HG03378 (cell line): ENCODE measurements at regions not wholly inside any gene's neighbourhood (a gene's known extent, or its start where the extent isn't known, plus 50 kb on each side); places are given as distances from the start of the nearest gene placed in this dataset.
"Not testable (repeated sequence)": the region's sequence is repeated elsewhere in the genome, so short reads cannot be mapped to it uniquely, and the experiment has no call there.

ENCODE experiments used
- ATAC-seq: cut with Tn5 transposase; IDR thresholded peaks from one replicate; pipeline ENCODE4 v1.9.1; 2021; ENCODE audit warnings: mild to moderate bottlenecking, moderate library complexity; ENCODE audit not compliant: unreplicated experiment

DNA sequence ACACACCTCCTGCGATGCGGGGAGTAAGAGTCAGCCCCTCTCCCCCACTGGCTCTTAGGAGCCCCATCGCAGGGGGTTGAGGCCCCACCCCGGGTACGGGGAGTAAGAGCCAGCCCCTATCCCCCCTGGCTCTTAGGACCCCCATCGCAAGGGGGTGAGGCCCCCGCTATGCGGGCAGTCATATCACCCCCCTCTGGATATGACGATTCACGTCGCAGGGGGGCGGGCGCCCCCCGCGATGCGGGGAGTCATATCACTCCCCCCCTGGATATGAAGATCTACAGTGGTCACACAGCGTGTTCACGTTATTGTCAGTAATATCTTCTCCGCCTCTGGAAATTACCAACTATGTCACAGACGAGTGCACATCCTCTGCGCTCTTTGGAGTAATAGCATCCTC lies 61.1 kb downstream of the DEFB131A start:
- ATAC-seq = not testable (repeated sequence)

DNA sequence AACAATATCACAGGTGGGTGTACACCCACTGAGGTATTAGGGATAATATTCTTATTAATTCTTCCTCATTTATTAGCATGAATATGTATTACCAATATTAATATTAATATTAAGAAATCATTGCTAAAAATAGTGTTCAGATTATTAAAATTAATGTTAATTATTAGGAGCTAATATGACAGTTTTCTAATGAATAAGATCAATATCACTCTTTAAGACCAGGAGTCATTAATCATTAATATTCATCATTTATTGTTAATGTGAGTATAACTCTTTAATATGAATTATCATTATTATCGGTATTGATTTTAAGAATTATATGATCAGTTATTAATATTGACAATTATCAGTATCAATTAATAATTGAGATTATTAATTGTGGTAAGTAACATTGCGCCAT lies 62.5 kb downstream of the DEFB131A start:
- not testable (repeated sequence) for ATAC-seq

DNA sequence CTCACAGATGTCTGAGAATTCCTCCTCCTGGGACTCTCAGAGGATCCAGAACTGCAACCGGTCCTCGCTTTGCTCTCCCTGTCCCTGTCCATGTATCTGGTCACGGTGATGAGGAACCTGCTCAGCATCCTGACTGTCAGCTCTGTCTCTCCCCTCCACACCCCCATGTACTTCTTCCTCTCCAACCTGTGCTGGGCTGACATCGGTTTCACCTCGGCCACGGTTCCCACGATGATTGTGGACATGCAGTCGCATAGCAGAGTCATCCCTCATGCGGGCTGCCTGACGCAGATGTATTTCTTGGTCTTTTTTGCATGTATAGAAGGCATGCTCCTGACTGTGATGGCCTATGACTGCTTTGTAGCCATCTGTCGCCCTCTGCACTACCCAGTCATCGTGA lies 68.7 kb downstream of the DEFB131A start:
- not testable (repeated sequence) for ATAC-seq

DNA sequence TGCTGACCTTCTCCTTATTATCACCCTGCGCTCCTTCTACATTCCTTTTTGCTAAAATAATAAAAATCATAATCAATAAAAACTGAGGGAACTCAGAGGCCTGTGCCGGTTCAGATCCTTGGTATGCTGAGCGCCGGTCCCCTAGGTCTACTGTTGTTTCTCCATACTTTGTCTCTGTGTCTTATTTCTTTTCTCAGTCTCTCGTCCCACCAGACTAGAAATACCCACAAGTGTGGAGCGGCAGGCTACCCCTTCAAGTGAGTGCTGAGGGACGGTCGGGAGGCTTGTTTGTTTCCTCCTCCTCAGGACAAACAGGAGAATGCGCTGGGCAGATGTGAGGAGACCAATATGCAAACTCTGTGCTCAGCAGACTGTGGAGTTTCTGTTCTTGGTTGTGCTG lies 75.4 kb downstream of the DEFB131A start:
- not testable (repeated sequence) for ATAC-seq

DNA sequence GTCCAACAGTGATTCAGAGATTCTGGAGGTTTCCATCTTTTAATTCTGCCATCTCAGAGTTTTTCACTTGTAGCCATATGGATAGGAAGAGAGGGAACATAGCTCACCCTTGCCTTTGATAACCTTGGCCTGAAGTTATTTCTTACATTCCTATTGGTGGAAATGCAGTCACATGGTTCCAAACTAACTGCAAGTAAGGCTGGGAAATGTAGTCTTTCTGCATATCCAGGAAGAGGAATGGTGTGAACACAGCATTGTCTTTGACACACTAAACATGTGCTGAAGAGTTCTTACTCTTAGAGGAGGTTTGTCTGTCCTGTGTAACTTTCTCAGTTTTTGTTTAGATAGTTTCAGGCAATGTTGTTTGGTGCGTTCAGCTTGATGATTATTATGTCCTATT lies 78.7 kb downstream of the DEFB131A start:
- not testable (repeated sequence) for ATAC-seq

DNA sequence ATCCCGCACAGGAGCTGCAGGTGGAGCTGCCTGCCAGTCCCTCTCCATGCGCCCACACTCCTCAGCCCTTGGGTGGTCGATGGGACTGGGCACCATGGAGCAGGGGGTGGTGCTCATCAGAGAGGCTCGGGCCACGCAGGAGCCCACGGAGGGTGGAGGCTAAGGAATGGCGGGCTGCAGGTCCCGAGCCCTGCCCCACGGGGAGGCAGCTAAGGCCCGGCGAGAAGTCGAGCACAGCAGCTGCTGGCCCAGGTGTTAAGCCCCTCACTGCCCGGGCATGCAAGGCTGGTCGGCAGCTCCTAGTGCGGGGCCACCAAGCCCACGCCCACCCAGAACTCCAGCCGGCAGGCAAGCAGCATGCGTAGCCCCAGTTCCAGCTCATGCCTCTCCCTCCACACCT lies 80.2 kb downstream of the DEFB131A start:
- ATAC-seq = not testable (repeated sequence)

DNA sequence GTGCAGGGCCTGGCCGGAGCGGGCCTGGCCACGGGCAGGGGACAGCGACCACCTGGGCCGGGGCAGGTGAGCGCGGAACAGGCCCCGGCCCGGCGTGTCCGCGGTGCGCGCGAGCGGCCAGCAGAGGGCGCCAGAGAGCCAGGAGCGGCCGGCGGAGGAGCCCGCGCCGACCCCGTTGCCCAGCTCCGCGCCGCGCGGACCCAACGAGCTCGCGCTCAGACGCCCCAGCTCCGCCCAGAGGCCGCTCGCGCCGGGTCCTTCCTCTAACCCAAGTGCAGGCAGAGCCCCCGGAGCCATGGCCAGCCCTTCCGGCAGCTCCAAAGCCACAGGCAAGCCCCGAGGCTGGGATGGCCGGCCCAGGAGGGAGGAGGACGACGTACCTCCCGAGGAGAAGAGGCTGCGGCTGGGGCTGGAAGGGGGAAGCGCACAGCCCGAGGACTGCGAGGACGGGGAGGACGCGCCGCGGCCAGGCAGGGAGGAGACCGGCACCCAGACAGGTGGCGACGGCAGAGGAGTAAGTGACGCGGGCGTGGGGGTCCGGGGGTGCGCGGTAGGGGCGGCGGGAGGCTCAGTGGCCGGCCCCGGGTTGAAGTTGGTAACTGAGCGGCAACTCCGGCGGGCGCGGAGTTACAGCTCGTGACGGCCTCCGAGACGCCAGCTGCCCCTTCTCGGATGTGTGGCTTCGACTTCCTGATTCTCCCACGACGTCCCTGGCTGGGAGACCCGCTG lies 88.1 kb downstream of the DEFB131A start:
- not testable (repeated sequence) for ATAC-seq

DNA sequence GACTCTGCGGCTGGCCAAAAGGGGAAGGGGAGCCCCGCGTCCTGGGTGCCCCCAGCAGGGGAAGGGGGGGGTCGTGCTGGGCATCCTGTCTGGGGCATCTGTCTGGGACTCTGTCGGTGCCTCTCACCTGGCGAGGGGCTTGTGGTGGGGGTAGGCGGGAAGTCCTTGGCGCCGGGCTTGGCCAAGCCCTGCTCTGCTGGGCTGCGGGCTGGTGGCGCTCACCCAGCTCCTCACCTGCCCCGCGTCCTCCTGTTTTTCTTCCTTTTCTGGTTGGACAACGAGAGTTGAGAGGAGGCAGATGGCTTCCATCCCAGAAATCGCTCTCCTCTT lies 88.6 kb downstream of the DEFB131A start:
- ATAC-seq = not testable (repeated sequence)

DNA sequence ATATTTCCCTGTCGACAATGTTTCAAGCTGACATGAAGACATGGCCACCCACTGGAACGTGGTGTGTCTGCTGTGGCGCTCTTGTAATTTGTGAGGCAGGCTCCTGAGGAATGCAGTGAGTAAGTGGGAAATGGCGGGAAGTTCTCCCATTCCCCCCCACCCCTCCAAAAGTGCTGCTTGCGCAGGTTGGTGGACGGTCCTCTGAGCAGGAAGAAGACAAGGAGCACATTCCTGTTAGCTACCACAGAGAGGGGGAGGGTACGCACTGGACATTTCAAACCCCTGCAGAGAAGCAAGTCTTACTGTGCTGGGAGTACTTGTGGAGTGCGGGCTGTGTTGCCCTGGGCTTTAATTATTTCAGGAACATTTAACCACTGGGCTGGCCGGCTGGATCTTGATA lies 92.9 kb downstream of the DEFB131A start:
- not testable (repeated sequence) for ATAC-seq

DNA sequence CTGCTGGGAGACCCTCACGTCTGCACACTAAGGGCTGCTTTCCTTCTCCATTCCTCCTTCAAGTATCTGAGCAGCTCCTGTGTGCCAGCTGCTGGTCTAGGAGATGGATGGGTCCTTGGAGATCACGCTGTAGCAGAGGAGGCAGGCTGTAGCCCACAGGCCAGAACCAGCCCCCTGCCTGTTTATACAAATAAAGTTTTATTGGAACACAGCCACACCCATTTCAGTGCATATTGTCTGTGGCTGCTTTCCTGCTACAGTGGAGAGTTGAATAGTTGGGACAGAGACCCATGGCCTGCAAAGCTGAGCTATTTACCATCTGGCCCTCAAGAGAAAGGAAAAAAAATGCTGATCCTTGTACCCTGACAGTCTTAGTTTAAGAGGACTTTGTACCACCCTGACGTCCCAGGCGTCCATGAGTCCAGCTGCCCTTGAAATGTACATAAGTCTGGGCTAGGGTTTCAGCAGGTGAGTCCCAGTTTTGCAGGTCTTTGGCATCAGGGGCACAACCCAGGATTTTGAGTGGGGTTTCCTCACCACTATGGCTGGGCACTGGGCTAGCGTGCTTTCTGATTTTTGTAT lies 95.8 kb downstream of the DEFB131A start:
- ATAC-seq = not testable (repeated sequence)

DNA sequence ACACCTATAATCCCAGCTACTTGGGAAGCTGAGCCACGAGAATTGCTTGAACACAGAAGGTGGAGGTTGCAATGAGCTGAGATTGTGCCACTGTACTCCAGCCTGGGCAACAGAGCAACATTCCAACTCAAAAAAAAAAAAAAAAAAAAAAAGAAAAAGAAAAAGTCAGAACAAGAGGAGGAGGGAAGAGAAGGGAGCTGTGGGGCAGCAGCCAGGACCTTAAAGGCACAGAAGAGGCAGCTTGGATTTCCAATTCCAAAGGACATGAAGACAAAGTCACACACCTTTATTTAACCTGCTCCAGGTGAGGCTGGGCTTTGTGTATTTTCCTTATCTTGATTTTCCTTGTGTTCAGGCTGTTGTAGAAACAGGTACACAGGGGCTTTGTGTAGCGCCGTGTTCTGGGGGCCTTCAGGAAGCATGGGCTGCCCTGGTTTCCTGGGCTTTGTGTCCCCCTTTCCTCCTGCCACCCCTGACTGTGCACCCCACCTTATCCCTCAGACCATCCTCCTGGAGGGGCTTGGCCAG lies 97.2 kb downstream of the DEFB131A start:
- not testable (repeated sequence) for ATAC-seq

DNA sequence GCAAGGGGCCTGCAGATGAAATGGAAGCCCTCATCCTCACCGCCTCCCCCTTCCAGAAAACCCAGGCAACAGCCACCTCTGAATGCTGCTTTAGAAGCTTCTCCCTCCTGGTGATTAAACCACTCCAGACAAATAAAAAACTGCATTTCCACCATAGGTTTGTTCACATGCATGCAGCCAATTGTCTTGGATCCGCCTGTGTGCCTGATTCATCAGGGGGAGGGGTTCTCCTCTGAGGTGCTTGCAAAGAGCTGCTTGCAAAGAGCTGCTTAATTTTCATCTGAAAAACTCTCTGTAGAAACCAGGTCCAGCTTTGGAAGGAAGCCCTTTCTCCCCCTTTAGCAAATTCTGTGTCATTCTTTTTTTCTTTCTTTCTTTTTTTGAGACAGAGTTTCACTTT lies 100.6 kb downstream of the DEFB131A start:
- not testable (repeated sequence) for ATAC-seq

DNA sequence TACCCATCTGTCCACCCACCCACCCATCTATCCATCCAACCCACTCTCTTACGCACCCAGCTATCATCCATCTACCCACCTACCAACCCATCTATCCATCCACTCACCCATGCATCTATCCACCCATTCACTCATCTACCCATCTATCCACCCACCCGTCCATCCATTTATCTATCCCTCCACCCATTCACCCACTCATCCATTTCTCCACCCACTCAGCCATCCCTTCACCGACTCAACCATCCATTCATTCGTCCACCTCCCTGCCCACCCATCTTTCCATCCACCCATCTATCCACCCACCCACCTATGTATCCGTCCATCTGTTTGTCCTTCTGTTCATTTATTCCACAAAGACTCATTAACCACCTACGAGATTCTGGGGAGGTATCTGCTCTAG lies 103.3 kb downstream of the DEFB131A start:
- ATAC-seq = not testable (repeated sequence)

DNA sequence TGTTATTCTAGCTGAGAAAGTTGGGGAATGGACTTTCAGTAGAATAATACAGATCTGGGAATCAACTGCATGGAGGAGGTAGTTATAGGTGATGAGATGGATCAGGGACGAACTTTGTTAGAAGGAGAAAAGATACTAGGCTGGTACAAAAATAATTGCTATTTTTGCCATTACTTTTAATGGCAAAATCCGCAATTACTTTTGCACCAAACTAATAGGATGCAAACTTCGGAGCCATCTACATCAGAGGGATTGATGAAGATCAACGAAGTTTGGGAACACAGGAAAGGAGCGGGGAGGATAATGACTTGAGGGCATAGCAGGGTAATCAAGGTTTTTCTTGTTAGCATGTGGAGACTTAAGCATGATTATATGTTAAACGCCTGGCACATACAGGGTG lies 111.9 kb downstream of the DEFB131A start:
- ATAC-seq = not testable (repeated sequence)

DNA sequence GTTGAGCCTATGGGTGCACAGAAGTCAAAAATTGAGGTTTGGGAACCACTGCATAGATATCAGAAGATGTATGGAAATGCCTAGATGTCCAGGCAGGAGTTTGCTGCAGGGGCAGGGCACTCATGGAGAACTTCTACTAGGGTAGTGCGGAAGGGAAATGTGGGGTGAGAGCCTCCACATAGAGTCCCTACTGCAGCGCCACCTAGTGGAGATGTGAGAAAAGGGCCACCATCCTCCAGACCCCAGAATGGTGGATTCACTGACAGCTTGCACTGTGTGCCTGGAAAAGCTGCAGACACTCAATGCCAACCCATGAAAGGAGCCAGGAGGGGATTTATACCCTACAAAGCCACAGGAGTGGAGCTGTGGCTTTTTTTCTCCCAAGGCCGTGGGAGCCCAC lies 133.7 kb downstream of the DEFB131A start:
- not testable (repeated sequence) for ATAC-seq

DNA sequence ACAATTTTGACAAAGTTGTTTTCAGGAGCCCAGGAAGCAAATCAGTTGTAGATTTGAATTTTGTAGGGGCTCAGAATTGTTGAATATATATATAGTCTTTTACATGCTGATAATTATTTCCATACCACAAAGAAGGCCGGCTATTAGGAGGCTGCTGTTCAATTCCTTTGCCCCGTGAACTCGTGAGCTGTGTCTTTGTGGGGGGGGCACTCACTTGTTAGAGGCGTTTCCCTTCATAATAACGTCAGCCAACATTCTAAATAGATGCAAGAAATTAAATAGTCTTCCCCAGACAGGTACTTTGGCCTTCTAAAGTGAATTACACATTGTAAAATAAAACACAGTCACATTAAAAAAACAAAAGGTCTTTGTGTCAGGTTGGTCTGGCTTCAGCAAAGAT lies 138.7 kb downstream of the DEFB131A start:
- ATAC-seq = not testable (repeated sequence)

DNA sequence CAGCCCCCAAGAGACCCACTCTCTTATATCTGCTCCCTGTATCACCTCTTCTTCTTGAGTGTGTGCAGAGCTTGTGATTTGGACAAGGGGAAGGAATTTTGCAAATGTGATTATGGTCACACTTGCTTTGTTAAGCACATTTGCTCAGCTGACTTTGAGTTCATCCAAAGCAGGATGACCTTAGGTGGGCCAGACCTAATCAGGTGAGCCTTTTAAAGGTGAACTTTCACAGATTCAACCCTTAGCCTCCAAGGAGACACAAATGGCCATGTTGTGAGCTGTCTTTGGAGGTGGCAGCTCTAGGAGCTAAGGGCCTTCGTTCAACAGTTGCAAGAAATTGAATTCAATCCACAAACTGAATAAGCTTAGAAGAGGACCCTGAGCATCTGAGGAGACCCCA lies 147.8 kb downstream of the DEFB131A start:
- no peak for ATAC-seq

DNA sequence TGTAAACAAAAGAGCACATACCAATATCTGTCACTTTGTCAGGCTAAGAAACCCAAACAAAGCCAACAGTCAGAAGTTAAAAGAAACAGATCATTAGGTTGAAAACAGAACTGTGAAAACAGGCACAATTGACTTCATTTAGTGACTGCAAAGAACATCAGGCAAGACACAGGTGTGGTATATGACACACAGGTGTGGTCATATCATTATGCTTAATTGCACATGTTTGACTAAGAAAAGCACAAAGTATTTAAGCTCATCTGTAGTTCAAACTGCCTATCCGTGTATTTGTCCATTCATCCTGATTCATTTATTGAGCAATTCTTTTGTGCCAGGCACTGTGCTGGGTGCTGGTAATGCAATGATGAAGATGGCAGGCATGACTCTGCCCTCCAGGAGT lies 150.7 kb downstream of the DEFB131A start:
- no peak for ATAC-seq

DNA sequence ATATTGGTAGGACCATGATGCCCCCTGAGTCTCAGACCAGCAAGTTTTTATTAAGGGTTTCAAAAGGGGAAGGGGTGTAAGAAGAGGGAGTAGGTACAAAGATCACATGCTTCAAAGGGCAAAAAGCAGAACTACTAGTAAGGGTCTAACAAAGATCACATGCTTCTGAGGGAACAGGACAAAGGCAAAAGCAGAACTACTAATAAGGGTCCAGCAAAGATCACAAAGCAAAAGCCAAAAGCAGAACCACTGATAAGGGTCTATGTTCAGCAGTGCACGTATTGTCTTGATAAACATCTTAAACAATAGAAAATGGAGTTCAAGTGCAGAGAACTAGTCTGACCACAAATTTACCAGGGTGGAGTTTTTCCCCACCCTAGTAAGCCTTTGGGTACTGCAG lies 151.3 kb downstream of the DEFB131A start:
- ATAC-seq = not testable (repeated sequence)

DNA sequence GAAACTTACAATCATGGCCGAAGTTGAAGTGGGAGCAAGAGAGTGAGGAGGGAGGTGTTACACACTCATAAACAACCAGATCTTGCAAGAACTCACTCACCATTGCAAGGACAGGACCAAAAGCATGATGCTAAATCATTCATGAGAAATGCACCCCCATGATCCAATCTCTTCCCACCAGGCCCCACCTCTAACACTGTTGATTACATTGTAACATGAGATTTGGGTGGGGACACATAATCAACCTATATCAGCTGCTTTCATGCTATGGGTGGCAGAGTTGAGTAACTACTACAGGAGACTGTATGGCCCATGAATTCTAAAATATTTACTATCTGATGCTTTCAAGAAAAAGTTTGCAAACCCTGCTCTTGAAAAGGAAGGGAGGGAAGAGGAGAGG lies 155.1 kb downstream of the DEFB131A start:
- no peak for ATAC-seq

DNA sequence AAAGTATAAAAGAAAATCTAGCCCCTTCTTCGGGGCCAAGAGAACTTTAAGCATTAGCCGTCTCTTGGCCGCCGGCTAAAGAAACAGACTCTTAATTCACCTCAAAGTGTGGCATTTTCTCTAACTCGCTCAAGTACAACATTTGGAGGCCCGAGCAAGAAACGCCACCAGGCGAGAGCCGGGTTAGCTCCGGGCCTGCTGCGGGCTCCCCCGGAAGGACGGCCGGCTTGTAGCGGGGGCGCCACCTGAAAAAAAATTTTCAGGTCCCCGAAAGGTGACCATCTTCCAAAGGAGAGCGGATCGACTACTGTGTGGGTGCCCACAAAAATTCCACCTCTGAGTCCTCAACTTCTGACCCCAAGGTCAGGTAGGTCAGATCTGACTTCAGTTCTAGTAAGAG lies 156.0 kb downstream of the DEFB131A start:
- ATAC-seq = no peak

DNA sequence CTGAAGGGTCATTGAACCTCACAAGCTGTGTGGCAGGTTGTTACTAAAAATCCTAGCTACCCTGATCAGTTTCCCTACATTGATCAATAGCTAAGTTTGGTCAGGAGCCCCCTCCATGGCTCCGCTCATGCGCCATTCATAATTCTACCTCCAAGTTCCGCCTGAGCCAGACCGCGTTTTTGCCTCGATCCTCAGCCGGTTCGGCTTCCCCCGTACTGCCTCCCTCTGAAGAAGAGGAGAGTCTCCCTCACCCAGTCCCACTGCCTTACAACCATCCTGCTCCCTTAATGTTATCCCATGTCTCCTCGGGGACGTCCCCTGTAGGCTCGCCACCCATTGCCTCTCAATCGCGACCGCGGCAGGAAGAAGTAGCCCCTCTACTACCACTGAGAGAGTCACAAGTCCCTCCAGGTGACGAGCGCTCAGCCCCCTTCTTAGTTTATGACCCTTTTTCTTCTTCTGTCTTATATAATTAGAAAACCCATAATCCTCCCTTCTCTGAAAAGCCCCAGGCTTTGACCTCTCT lies 158.2 kb downstream of the DEFB131A start:
- no peak for ATAC-seq
